ENCODE measurements at regions not wholly inside any gene's neighbourhood (a gene's known extent, or its start where the extent isn't known, plus 50 kb on each side); places are given as distances from the start of the nearest gene placed in this dataset.

GRCh38 chr16:72400257-72401083 is 228.5 kb upstream of the PMFBP1 start:
- DNase-seq: peak in 1 of 2 experiments; percentile 3

- DNase-seq: no peak
These were observed 227.9 kb upstream of the PMFBP1 start for GRCh38 chr16:72399811-72400210.

GRCh38 chr16:72397876-72398275 is 225.9 kb upstream of the PMFBP1 start:
- no peak for DNase-seq

- DNase-seq: no peak
These were observed 222.6 kb upstream of the PMFBP1 start for GRCh38 chr16:72394526-72394925.

- no peak for DNase-seq
These were observed 217.8 kb upstream of the PMFBP1 start for GRCh38 chr16:72389791-72390190.

GRCh38 chr16:72388007-72388406 is 216.1 kb upstream of the PMFBP1 start:
- DNase-seq: no peak

- DNase-seq: no peak
These were observed 212.7 kb upstream of the PMFBP1 start for GRCh38 chr16:72384651-72385050.

- no peak for DNase-seq
These were observed 208.3 kb upstream of the PMFBP1 start for GRCh38 chr16:72380283-72380682.

- no peak for DNase-seq
These were observed 201.2 kb upstream of the PMFBP1 start for GRCh38 chr16:72373201-72373600.

- DNase-seq: no peak
These were observed 200.4 kb upstream of the PMFBP1 start for GRCh38 chr16:72372087-72373045.

- peak; percentile 31 to 38 for DNase-seq
These were observed 199.5 kb upstream of the PMFBP1 start for GRCh38 chr16:72371307-72372086.

GRCh38 chr16:72369274-72369673 is 197.3 kb upstream of the PMFBP1 start:
- no peak for DNase-seq

GRCh38 chr16:72367851-72368250 is 195.9 kb upstream of the PMFBP1 start:
- no peak for DNase-seq

GRCh38 chr16:72362973-72363372 is 191.0 kb upstream of the PMFBP1 start:
- no peak for DNase-seq

- DNase-seq: no peak
These were observed 190.5 kb upstream of the PMFBP1 start for GRCh38 chr16:72362476-72362875.

- no peak for DNase-seq
These were observed 186.0 kb upstream of the PMFBP1 start for GRCh38 chr16:72357910-72358309.

GRCh38 chr16:72355561-72355960 is 183.6 kb upstream of the PMFBP1 start:
- DNase-seq: no peak

GRCh38 chr16:72349719-72350118 is 177.8 kb upstream of the PMFBP1 start:
- DNase-seq: no peak

- DNase-seq: no peak
These were observed 161.0 kb upstream of the PMFBP1 start for GRCh38 chr16:72332926-72333325.

- no peak for DNase-seq
These were observed 152.6 kb upstream of the PMFBP1 start for GRCh38 chr16:72324578-72324977.

GRCh38 chr16:72317446-72317845 is 145.5 kb upstream of the PMFBP1 start:
- no peak for DNase-seq

GRCh38 chr16:72313903-72314302 is 141.9 kb upstream of the PMFBP1 start:
- DNase-seq: no peak

GRCh38 chr16:72312828-72313227 is 140.9 kb upstream of the PMFBP1 start:
- no peak for DNase-seq

All from NCI-H187 (cell line).